Thoracic aorta (tissue), 2 donors: ENCODE measurements at regions not wholly inside any gene's neighbourhood (a gene's known extent, or its start where the extent isn't known, plus 50 kb on each side); places are given as distances from the start of the nearest gene placed in this dataset.

Source experiments
- ATAC-seq: fragments of 150-250 bp; one replicate; pipeline ENCODE4 v1.8.0; 2017; ENCODE audit warnings: low read depth; ENCODE audit not compliant: insufficient number of reproducible peaks, low FRiP score
- DNase-seq: peaks from one replicate; pipeline ENCODE4 v3.0.0-alpha.2; 2020; ENCODE audit warnings: low spot score
- H3K27ac ChIP-seq, 2 donors: fragments of 200-600 bp; sonication (generic); 1 replicate in 1 of 2; 2 replicates in 1 of 2; pipeline ENCODE4 v1.5.1; 2016; ENCODE audit warnings: mild to moderate bottlenecking in 2 of 2, moderate library complexity in 2 of 2
- H3K27me3 ChIP-seq: fragments of 200-600 bp; sonication (generic); replicated peaks from 2 replicates; pipeline ENCODE4 v1.6.0; 2016; ENCODE audit warnings: mild to moderate bottlenecking; ENCODE audit not compliant: insufficient read depth
- H3K36me3 ChIP-seq: fragments of 200-600 bp; sonication (generic); one replicate; pipeline ENCODE4 v1.5.1; 2016
- H3K4me1 ChIP-seq, 2 donors: fragments of 200-600 bp; sonication (generic); 1 replicate in 1 of 2; 2 replicates in 1 of 2; pipeline versions ENCODE4 v1.5.1 to v1.6.0; 2016; ENCODE audit warnings: low read depth in 2 of 2, mild to moderate bottlenecking in 1 of 2; ENCODE audit not compliant: control insufficient read depth in 1 of 2
- H3K4me3 ChIP-seq: fragments of 200-600 bp; sonication (generic); 2 replicates; pipeline ENCODE4 v1.5.1; 2016; ENCODE audit warnings: mild to moderate bottlenecking
- H3K9me3 ChIP-seq: fragments of 200-600 bp; sonication (generic); 2 replicates; pipeline ENCODE4 v1.5.1; 2016
- TF ChIP-seq, protein P1 (sequence below): fragments of 200-600 bp; sonication (generic); IDR thresholded peaks from one replicate; pipeline ENCODE4 v1.5.1; 2019; ENCODE audit warnings: antibody characterized with exemption

DNA sequence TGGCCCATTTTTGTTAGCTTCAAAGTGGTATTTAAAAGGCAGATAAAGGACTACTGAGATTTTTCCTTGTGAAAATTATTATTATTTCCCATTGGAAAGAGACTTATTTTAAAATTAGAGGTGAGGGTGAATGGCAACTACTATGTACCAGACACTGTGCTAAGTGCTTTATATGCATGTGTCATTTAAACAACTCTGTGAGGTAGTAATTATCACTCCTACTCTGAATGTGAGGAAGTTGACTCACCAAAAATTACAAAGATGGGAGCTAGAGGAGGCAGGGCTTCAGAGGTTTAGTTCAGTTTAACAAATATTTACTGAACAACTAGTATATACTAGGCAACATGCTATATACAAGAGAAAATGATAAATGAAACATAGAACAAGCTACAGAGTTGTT lies 78.2 kb downstream of the MSL3 start:
- no peak overlapping the region for H3K4me3 ChIP-seq
- H3K27me3 ChIP-seq: no peaks in the 10 kb centered on the region
- ATAC-seq: no peak
- no peaks in the 10 kb centered on the region for H3K36me3 ChIP-seq
- no peak for DNase-seq
- no peaks in the 10 kb centered on the region for H3K4me1 ChIP-seq
- no peak overlapping the region for H3K27ac ChIP-seq
- TF ChIP-seq, protein P1, sequence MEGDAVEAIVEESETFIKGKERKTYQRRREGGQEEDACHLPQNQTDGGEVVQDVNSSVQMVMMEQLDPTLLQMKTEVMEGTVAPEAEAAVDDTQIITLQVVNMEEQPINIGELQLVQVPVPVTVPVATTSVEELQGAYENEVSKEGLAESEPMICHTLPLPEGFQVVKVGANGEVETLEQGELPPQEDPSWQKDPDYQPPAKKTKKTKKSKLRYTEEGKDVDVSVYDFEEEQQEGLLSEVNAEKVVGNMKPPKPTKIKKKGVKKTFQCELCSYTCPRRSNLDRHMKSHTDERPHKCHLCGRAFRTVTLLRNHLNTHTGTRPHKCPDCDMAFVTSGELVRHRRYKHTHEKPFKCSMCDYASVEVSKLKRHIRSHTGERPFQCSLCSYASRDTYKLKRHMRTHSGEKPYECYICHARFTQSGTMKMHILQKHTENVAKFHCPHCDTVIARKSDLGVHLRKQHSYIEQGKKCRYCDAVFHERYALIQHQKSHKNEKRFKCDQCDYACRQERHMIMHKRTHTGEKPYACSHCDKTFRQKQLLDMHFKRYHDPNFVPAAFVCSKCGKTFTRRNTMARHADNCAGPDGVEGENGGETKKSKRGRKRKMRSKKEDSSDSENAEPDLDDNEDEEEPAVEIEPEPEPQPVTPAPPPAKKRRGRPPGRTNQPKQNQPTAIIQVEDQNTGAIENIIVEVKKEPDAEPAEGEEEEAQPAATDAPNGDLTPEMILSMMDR: no peak
- H3K9me3 ChIP-seq: no peaks in the 10 kb centered on the region

DNA sequence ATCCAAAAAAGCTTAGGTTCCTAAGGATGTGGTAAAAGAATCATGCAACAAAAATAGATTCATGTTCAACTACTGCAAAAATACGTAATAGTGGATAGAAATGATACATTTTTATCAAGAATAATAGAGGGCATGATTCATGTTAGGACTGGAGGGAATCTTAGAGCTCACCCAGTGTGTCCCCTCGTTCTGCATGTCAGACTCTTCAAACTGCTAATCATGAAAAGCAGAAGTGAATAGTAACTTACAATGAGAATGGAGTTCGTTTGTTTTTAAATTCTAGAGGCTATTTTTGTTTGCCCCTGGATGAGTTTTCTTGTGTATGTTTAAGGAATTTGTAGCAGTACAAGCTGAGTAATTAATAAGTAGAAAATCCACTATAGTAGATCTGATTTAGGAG lies 79.4 kb downstream of the MSL3 start:
- TF ChIP-seq, protein P1: no peak
- H3K27me3 ChIP-seq: no peaks in the 10 kb centered on the region
- no peaks in the 10 kb centered on the region for H3K4me1 ChIP-seq
- no peak overlapping the region for H3K4me3 ChIP-seq
- no peaks in the 10 kb centered on the region for H3K9me3 ChIP-seq
- no peak for DNase-seq
- no peak overlapping the region for H3K27ac ChIP-seq
- ATAC-seq: no peak
- no peaks in the 10 kb centered on the region for H3K36me3 ChIP-seq

DNA sequence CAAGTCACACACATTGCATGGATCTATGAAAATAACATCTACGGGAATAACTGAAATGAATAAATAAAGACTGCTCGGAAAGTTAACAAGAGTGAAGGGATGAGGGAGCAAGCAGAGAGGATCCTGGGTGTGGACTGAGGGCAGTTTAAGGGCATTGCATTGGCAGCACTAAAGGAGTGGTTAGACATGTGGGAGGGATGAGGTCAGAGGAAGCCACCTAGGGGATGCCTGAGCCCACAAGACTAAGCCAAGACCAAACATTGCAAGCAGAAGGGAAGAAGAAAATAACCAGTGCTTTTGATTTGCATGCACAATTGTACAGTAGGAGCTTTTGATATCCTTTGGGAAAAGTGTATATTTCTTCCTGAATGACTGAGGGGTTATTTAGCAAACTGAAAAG lies 106.1 kb downstream of the MSL3 start:
- no peaks in the 10 kb centered on the region for H3K36me3 ChIP-seq
- no peaks in the 10 kb centered on the region for H3K4me1 ChIP-seq
- H3K27me3 ChIP-seq: no peaks in the 10 kb centered on the region
- DNase-seq (no peak), ATAC-seq (no peak)
- no peak overlapping the region for H3K27ac ChIP-seq
- no peak overlapping the region for H3K4me3 ChIP-seq
- TF ChIP-seq, protein P1: no peak
- H3K9me3 ChIP-seq: no peaks in the 10 kb centered on the region

DNA sequence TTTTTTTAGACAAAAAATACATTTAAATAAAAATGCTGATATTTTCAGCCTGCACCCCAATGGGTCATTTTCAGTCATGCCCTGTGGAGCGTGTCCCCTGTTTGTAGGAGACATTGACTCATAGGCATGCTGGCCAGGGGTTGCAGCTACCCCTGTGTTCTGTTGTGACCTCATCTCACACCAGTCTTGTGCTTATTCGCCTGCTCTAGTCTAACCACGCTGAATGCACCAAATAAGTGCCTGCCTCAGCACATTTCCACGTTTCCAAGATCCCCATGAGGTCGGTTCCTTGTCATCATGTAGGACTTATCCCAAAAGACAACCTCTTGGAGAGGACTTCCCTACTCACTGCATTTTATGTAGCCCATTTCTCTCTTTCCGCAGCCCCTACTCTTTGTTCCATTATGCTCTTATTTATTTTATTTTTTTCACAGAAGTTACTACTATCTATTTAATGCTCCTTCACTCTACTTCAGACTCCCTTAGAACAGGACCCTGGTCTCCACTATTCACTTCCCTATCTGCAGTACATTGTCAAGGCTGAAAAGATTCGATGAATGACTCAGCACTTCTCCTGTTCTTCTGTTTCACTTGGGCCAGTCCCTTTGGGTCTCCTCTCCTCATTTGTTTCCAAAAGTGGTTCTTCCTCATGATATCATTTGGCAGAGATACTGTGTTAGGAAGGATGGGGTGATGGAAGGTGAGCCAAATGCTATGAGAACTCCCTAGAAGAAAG lies 109.7 kb downstream of the MSL3 start:
- no peak overlapping the region for H3K27ac ChIP-seq
- ATAC-seq (no peak), DNase-seq (no peak)
- no peaks in the 10 kb centered on the region for H3K27me3 ChIP-seq
- TF ChIP-seq, protein P1: no peak
- H3K4me3 ChIP-seq: no peak overlapping the region
- H3K4me1 ChIP-seq: no peaks in the 10 kb centered on the region
- no peaks in the 10 kb centered on the region for H3K9me3 ChIP-seq
- no peaks in the 10 kb centered on the region for H3K36me3 ChIP-seq

DNA sequence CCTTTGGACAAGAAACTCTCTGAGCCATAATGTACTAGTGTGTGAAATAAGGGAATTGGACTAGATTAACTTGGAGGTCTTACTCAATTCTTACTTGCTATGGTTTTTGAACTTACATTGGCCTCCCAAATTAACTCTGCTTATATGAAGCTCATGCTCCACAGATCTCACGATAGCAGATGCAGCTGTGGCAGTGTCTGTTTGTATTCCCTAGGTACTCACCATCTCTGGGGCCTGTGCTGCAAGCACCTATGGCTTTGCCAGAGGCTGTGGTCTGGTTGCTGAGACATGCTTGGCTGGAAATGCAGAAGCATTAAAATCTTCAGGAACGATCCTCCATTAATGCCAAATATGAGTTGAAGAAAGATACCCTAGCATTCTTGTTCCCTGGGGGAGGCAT lies 112.8 kb downstream of the MSL3 start:
- DNase-seq (no peak), ATAC-seq (no peak)
- TF ChIP-seq, protein P1: no peak
- Histone ChIP-seq H3K4me3 (no peak overlapping the region), H3K27ac (no peak overlapping the region), H3K4me1 (no peaks in the 10 kb centered on the region), H3K36me3 (no peaks in the 10 kb centered on the region), H3K9me3 (no peaks in the 10 kb centered on the region), H3K27me3 (no peaks in the 10 kb centered on the region)
